Epithelial cell of proximal tubule (primary cell): ENCODE measurements at regions not wholly inside any gene's neighbourhood (a gene's known extent, or its start where the extent isn't known, plus 50 kb on each side); places are given as distances from the start of the nearest gene placed in this dataset.
"Not testable (repeated sequence)": the region's sequence is repeated elsewhere in the genome, so short reads cannot be mapped to it uniquely, and the experiment has no call there.

Source experiments
- DNase-seq: peaks from one replicate; pipeline ENCODE4 v3.0.0-alpha.2; 2011; ENCODE audit warnings: low read depth
- H3K4me3 ChIP-seq: 2 replicates; pipeline ENCODE4 v1.5.1; 2011; ENCODE audit warnings: low read depth, mild to moderate bottlenecking, low read length
- CTCF ChIP-seq: conservative IDR thresholded peaks from 2 replicates; pipeline ENCODE4 v1.5.1; 2012; ENCODE audit warnings: low read depth, mild to moderate bottlenecking, low read length

DNA sequence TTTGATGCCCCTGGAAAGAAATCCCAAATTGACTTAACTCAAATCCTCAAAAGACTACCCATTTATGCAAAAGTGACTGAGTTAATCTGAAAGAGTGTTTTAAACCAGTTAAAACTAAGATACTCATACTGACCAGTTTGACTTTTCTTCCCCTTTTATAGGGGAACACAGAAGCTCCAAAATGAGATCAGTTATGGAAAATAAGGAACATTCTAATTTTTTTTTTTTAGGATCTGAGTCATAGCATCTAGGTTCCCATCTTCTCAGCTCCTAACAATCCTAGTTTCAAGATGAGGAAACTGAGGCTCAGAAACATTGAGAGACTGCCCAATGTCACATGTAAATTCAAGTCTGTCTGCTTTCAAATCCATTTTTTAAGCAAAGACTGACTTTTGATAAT is 231.1 kb upstream of the RUNX1 start:
- no peak for TF ChIP-seq CTCF
- no peak for DNase-seq
- H3K4me3 ChIP-seq = no peak overlapping the region

DNA sequence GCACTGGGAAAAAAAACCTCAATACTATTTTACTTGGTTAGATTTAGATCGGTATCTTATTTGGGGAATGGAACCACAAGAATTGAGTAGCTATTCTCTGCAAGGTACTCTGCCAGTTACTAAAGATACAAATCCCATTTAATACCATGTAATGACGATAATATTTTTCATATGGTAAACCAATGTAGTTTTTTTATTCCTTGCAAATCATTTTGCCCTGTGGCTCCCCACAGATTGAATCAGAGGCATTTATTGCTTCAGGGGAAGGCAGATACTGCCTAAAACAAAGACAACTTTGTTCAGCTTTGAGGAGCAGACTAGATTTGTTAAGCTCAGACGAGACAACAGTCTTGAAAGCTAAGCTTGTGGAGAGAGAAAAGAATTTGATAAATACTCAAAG is 226.7 kb upstream of the RUNX1 start:
- no peak for TF ChIP-seq CTCF
- H3K4me3 ChIP-seq = no peak overlapping the region
- no peak for DNase-seq

GRCh38 chr21:35274923-35275322 is 225.8 kb upstream of the RUNX1 start:
- H3K4me3 ChIP-seq = no peak overlapping the region
- no peak for TF ChIP-seq CTCF
- no peak for DNase-seq

DNA sequence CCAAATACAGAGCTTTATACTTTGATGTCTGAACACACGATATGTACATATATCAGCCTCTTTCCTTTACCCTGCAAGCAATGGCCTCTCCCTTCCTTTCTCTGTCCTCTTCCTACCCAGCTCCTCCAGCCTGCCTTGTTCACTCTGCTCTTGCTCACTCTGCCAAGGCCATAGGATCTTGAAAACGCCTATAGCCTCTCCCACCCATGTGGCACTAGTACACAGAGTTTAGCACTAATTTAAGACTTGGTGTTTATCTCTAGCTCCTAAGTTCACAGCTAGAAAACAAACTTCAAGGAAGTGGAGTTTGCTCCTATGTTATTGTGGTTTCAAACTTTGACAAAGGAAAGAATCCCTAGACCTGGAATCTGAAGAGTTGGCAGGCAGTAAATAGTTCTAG is 225.0 kb upstream of the RUNX1 start:
- no peak overlapping the region for H3K4me3 ChIP-seq
- no peak for TF ChIP-seq CTCF
- no peak for DNase-seq

DNA sequence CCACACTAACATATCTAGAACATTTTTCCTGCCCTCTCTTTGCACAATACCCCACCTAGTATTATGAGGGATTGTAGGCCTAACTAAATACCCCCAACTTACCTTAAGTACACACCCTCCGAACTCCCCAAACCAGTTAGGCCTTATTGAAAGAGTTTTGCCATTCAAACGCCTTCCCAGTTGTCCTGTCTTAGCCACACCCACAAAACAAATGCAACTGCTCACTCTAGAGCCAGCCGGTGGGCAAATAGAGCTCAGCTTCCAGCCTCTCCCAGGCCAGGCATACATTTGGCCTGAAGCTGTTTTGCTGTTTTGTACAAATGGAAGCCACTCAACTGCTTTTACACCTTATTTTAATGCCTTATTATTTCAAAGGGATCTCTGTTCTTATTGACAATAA is 224.2 kb upstream of the RUNX1 start:
- no peak for DNase-seq
- no peak for TF ChIP-seq CTCF

DNA sequence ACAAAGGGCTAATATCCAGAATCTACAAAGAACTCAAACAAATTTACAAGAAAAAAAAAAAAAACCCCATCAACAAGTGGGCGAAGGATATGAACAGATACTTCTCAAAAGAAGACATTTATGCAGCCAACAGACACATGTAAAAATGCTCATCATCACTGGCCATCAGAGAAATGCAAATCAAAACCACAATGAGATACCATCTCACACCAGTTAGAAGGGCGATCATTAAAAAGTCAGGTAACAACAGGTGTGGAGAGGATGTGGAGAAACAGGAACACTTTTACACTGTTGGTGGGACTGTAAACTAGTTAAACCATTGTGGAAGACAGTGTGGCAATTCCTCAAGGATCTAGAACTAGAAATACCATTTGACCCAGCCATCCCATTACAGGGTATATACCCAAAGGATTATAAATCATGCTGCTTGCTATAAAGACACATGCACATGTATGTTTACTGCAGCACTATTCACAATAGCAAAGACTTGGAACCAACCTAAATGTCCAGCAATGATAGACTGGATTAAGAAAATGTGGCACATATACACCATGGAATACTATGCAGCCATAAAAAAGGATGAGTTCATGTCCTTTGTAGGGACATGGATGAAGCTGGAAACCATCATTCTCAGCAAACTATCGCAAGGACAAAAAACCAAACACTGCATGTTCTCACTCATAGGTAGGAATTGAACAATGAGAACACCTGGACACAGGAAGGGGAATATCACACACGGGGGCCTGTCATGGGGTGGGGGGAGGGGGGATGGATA is 222.4 kb upstream of the RUNX1 start:
- H3K4me3 ChIP-seq, DNase-seq: not testable (repeated sequence)

More for the DNA sequence above, 224.2 kb upstream of the RUNX1 start:
- H3K4me3 ChIP-seq = no peak overlapping the region

DNA sequence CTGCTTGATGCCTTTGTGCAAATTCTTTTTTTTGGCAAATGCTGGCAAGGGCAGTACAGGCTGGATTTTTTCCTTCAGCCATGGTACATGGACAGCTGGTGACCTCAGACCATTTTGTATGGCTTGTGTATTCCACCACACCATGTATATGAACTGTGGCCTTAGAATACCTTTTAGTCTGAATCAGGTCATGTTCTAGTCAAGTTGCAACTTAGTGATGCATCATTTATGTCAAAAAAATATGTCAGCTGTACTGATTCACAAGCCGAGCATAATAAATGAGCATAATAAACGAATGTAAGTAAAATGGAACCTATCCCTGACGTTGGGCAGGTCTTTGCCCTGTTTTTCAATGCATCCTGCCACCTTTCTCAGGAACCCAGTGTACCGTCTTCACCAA is 219.7 kb upstream of the RUNX1 start:
- DNase-seq = no peak
- no peak for TF ChIP-seq CTCF
- H3K4me3 ChIP-seq = no peak overlapping the region

DNA sequence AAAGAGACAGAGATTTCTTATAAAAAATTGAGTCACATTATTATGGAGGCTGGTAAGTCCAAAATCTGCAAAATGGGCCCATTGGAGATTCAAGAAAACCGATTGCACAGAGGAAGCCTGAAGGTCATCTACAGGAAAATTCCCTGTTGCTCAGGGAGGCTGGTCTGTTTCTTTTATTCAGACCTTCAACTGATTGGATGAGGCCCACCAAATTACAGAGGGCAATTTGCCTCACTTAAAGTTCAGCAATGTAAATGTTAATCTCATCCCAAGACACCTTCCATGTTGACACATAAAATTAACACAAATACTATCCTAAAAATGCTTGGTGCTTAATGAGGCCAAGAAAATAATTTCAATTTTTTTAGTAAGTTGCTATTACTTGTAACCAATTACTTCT is 219.2 kb upstream of the RUNX1 start:
- no peak overlapping the region for H3K4me3 ChIP-seq
- no peak for TF ChIP-seq CTCF
- DNase-seq = no peak
